ENCODE measurements at regions not wholly inside any gene's neighbourhood (a gene's known extent, or its start where the extent isn't known, plus 50 kb on each side); places are given as distances from the start of the nearest gene placed in this dataset.
"Not testable (repeated sequence)": the region's sequence is repeated elsewhere in the genome, so short reads cannot be mapped to it uniquely, and the experiment has no call there.

- Histone ChIP-seq H3K27ac (replicated peaks) (no peak overlapping the region), H3K27me3 (ENCODE audit: insufficient read depth, poor library complexity, severe bottlenecking) (no peaks in the 10 kb centered on the region), H3K4me3 (replicated peaks; ENCODE audit: insufficient read depth, low read length) (no peak overlapping the region)
- no peak for TF ChIP-seq POLR2AphosphoS5 (IDR thresholded peaks at IDR 0.05; ENCODE audit: low read depth)
- no peak for TF ChIP-seq SPI1 (IDR thresholded peaks at IDR 0.05; ENCODE audit: borderline replicate concordance, low read depth)
- no peak for TF ChIP-seq REST (IDR thresholded peaks at IDR 0.05; ENCODE audit: insufficient replicate concordance, low read depth)
- TF ChIP-seq GABPA (IDR thresholded peaks at IDR 0.05; ENCODE audit: low read depth), result no peak
- no peak for TF ChIP-seq CTCF (IDR thresholded peaks at IDR 0.05; ENCODE audit: insufficient read depth, low read length)
- no peak for DNase-seq (ENCODE audit: low read depth in 1 of 2, low spot score in 1 of 2)
These were observed 153.8 kb upstream of the DTNBP1 start for GRCh38 chr6:15816661-15817060.

- peak; percentile 20 to 25 for DNase-seq (ENCODE audit: low read depth in 1 of 2, low spot score in 1 of 2)
- not testable (repeated sequence) for H3K27ac ChIP-seq (replicated peaks); H3K27me3 ChIP-seq (ENCODE audit: insufficient read depth, poor library complexity, severe bottlenecking); H3K4me3 ChIP-seq (replicated peaks; ENCODE audit: insufficient read depth, low read length)
These were observed 150.9 kb upstream of the DTNBP1 start for GRCh38 chr6:15813698-15814097.

GRCh38 chr6:15811107-15811506 lies 148.3 kb upstream of the DTNBP1 start:
- no peak for DNase-seq (ENCODE audit: low read depth in 1 of 2, low spot score in 1 of 2)
- TF ChIP-seq GABPA (IDR thresholded peaks at IDR 0.05; ENCODE audit: low read depth), result no peak
- no peak for TF ChIP-seq SPI1 (IDR thresholded peaks at IDR 0.05; ENCODE audit: borderline replicate concordance, low read depth)
- no peak for TF ChIP-seq CTCF (IDR thresholded peaks at IDR 0.05; ENCODE audit: insufficient read depth, low read length)
- TF ChIP-seq POLR2AphosphoS5 (IDR thresholded peaks at IDR 0.05; ENCODE audit: low read depth), result no peak
- no peak for TF ChIP-seq REST (IDR thresholded peaks at IDR 0.05; ENCODE audit: insufficient replicate concordance, low read depth)
- no peak overlapping the region for H3K4me3 ChIP-seq (replicated peaks; ENCODE audit: insufficient read depth, low read length)
- H3K27me3 ChIP-seq (ENCODE audit: insufficient read depth, poor library complexity, severe bottlenecking), result no peaks in the 10 kb centered on the region
- H3K27ac ChIP-seq (replicated peaks), result no peak overlapping the region

GRCh38 chr6:15810618-15811017 lies 147.8 kb upstream of the DTNBP1 start:
- H3K27me3 ChIP-seq (ENCODE audit: insufficient read depth, poor library complexity, severe bottlenecking), result no peaks in the 10 kb centered on the region
- TF ChIP-seq GABPA (IDR thresholded peaks at IDR 0.05; ENCODE audit: low read depth) (no peak), REST (IDR thresholded peaks at IDR 0.05; ENCODE audit: insufficient replicate concordance, low read depth) (no peak), POLR2AphosphoS5 (IDR thresholded peaks at IDR 0.05; ENCODE audit: low read depth) (no peak), CTCF (IDR thresholded peaks at IDR 0.05; ENCODE audit: insufficient read depth, low read length) (no peak), SPI1 (IDR thresholded peaks at IDR 0.05; ENCODE audit: borderline replicate concordance, low read depth) (no peak)
- H3K4me3 ChIP-seq (replicated peaks; ENCODE audit: insufficient read depth, low read length), result no peak overlapping the region
- H3K27ac ChIP-seq (replicated peaks), result no peak overlapping the region
- DNase-seq (ENCODE audit: low read depth in 1 of 2, low spot score in 1 of 2), result no peak

All from HL-60 (cell line).